Retinal pigment epithelial cell (primary cell): ENCODE measurements at regions not wholly inside any gene's neighbourhood (a gene's known extent, or its start where the extent isn't known, plus 50 kb on each side); places are given as distances from the start of the nearest gene placed in this dataset.

ENCODE experiments used
- DNase-seq: peaks from one replicate; pipeline ENCODE4 v3.0.0-alpha.2; 2010; ENCODE audit warnings: low read depth
- H3K4me3 ChIP-seq: 2 replicates; pipeline ENCODE4 v1.5.1; 2011; ENCODE audit warnings: mild to moderate bottlenecking, low read length, control low read depth, moderate library complexity
- TF ChIP-seq, protein P1 (sequence below): conservative IDR thresholded peaks from 2 replicates; pipeline ENCODE4 v1.5.1; 2011; ENCODE audit warnings: low read depth, low read length, control low read depth, inconsistent platforms

DNA sequence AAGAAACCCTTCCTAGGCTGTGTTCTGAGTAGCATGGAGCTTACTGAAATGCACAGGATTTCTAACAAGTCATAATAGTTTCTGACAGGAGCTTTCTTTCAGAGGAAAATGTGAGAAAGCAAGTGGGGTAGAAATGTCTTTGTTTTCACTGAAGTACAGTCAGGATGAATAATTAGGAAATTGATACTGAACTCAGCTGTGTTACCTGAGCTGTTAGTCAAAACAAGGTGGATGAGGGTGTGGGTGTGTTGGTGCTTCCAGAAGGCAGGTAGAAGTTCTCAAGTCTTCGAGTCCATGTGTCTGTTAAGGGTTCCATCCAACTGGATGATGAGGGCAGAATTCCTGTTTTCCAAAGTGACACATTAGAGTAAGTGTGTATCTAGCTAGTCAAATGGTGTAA lies 122.4 kb downstream of the BASP1 start:
- TF ChIP-seq, protein P1, sequence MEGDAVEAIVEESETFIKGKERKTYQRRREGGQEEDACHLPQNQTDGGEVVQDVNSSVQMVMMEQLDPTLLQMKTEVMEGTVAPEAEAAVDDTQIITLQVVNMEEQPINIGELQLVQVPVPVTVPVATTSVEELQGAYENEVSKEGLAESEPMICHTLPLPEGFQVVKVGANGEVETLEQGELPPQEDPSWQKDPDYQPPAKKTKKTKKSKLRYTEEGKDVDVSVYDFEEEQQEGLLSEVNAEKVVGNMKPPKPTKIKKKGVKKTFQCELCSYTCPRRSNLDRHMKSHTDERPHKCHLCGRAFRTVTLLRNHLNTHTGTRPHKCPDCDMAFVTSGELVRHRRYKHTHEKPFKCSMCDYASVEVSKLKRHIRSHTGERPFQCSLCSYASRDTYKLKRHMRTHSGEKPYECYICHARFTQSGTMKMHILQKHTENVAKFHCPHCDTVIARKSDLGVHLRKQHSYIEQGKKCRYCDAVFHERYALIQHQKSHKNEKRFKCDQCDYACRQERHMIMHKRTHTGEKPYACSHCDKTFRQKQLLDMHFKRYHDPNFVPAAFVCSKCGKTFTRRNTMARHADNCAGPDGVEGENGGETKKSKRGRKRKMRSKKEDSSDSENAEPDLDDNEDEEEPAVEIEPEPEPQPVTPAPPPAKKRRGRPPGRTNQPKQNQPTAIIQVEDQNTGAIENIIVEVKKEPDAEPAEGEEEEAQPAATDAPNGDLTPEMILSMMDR, result no peak
- peak; percentile 29 for DNase-seq
- no peak overlapping the region for H3K4me3 ChIP-seq

DNA sequence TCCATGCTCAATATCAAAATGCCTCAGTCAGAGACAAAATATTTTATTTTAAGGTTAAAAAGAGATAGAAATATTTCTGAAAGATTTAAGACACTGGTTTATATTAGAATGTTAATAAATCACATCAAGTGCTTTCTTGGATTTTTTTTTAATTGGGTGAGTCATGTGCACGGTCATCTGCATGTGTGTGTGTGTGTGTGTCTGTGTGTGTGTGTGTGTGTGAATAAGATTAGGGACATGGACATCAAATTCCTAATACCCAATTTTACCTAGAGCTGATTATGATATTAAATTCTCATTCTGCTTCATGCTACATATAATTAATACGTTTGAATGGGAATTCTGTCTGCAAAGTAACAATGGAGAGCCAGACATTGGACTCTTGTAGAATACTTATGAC lies 122.9 kb downstream of the BASP1 start:
- TF ChIP-seq, protein P1, result no peak
- H3K4me3 ChIP-seq, result no peak overlapping the region
- DNase-seq, result peak; percentile 37

DNA sequence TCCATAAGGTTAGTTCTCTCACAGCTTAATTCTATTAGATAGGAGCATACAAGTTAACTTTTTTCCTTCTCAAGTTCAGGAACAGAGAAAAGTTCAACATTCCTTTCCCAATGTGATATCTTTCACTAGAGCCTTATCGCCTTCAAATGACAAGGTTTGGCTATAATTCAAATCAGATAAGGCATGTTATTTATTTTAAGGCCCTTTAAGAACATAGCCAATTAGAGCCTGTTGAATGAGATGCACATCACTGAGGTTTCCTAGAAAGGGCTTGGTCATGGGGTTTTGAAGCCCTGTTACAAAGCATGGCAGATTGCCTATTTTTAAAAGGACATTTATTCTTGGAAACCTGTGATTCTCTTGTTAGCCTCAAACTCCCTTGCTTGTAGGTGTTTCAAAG lies 123.4 kb downstream of the BASP1 start:
- TF ChIP-seq, protein P1, result no peak
- H3K4me3 ChIP-seq, result no peak overlapping the region
- DNase-seq, result peak; percentile 97

DNA sequence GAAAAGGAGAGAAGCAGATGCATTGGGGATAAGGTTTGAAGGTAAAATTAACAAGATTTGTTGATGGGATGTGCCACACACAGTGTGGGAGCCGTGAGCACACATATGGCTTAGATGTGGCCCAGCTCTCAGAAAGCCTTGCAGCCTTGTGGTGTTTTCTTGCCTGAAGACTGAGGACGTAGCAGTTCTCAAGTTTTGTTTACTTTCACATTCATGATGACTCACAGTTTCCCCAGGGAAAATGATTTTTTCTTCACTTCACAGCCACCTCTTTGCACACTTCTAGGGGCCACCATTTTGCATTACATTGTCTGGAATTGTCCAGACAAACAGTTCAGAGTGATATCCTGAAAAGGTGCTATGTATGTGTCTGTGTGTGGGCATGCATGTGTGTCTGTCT lies 126.2 kb downstream of the BASP1 start:
- TF ChIP-seq, protein P1, result no peak
- H3K4me3 ChIP-seq, result no peak overlapping the region
- peak; percentile 68 for DNase-seq

DNA sequence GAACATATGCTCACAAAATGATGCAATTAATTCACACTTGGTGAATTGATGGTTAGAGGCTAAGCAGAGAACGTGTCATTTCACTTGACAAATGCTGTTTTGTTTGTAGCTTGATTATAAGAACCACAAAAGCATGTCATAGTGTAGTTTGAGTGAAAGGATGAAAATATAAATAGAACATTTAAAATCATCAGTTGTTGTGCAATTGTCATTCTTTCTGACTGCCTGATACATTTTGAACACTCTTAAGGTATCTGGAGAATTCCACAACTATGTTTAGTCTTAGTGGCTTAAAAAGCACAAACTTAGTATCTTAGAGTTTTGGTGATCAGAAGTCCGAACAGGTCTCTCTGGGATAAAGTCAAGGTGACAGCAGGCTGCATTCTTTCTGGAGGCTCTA lies 129.4 kb downstream of the BASP1 start:
- H3K4me3 ChIP-seq, result no peak overlapping the region
- TF ChIP-seq, protein P1, result no peak
- no peak for DNase-seq

DNA sequence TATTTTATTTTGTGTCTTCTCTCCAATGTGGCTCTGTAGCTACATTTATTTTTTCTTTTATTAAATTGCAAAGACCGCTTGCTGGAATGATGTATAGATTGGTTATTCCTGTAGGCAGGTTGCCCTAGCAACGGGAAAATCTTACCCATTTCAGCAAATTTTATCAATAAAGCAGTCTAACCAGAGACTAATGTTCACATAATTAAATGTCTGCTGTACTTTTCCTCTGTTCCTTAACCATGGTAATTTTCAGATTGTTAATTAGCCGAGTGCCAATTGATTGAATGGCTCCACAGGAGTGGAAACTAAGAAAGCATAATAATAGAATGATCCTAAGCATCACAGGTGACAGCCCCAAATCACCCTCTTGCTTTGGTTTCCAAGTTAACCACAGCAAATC lies 134.8 kb downstream of the BASP1 start:
- TF ChIP-seq, protein P1, result no peak
- no peak overlapping the region for H3K4me3 ChIP-seq
- no peak for DNase-seq

DNA sequence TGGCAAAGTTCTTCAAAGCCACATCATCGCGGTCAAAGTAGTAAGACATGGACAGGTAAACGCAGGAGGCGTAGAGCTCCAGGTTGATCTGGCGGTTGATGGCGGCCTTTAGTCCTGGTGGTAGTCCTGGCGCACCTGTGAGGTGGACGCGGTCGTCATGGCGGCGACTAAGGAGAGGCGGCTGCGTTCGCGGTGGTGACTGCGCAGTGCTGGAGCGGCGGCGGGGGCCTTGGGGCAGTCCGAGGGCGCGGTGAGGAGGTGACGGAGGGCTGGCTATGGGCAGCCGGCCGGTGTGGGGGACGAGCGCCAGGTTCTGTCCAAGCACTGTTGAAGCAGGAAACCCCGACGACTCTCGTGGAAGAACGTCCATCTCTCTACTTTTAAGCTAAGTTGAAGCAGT lies 136.8 kb downstream of the BASP1 start:
- TF ChIP-seq, protein P1, result no peak
- no peak overlapping the region for H3K4me3 ChIP-seq
- DNase-seq, result no peak
